Fibroblast of villous mesenchyme (primary cell): ENCODE measurements at regions not wholly inside any gene's neighbourhood (a gene's known extent, or its start where the extent isn't known, plus 50 kb on each side); places are given as distances from the start of the nearest gene placed in this dataset.

Source experiments
- DNase-seq: peaks from one replicate; pipeline ENCODE4 v3.0.0-alpha.2; 2010; ENCODE audit warnings: low read depth
- H3K4me3 ChIP-seq: 2 replicates; pipeline ENCODE4 v1.5.1; 2011; ENCODE audit warnings: low read depth, mild to moderate bottlenecking, low read length
- CTCF ChIP-seq: IDR thresholded peaks from 2 replicates; pipeline ENCODE4 v1.5.1; 2012; ENCODE audit warnings: low read depth, mild to moderate bottlenecking, low read length; ENCODE audit not compliant: insufficient read depth

- no peak overlapping the region for H3K4me3 ChIP-seq
- no peak for DNase-seq
- TF ChIP-seq CTCF, result no peak
Measured at GRCh38 chr14:27929797-27930347, 836.7 kb upstream of the FOXG1 start.

DNA sequence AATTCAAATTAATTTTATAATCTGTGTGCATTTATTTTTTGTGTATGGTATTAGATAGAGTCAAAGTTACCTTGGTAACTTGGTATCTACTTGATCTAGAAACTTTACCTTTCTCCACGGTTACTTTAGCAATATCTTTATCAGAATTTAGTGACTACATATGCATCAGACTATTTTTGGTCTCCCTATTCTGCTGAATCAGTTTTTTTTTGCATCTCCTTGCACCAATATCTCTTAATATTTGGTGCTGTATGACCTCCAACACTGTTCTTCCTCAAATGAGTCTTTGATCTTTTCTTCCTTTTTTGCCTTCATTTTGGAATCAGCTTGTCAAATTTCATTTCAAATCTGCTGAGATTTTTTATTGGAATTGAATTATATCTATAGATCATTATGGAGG is 828.2 kb upstream of the FOXG1 start:
- no peak for TF ChIP-seq CTCF
- DNase-seq, result no peak

GRCh38 chr14:27945512-27945911 is 821.1 kb upstream of the FOXG1 start:
- TF ChIP-seq CTCF, result no peak
- DNase-seq, result no peak

More for the DNA sequence above, 828.2 kb upstream of the FOXG1 start:
- no peak overlapping the region for H3K4me3 ChIP-seq

GRCh38 chr14:27958757-27959156 is 807.8 kb upstream of the FOXG1 start:
- no peak for TF ChIP-seq CTCF
- DNase-seq, result no peak
- no peak overlapping the region for H3K4me3 ChIP-seq

More at GRCh38 chr14:27945512-27945911, 821.1 kb upstream of the FOXG1 start:
- H3K4me3 ChIP-seq, result no peak overlapping the region

DNA sequence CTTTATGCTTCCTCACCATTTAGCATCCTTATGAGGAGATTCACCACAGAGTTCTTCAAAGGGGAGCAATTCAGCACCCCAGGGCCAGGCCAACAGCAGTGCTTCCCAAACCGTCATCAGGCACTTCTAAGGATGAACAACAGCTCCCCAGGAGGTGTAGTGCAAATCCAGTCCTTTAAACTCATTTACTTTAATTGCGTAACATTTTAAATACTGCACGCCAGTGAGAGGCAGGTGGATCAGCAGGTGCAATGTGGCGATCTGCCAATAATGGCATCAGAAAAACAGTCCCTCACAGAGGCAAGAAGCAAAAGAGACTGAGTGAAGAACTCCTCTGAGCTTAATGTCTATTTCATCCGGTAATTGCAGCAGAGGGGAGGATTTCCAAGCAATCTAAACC is 770.9 kb upstream of the FOXG1 start:
- no peak for TF ChIP-seq CTCF
- DNase-seq, result no peak
- no peak overlapping the region for H3K4me3 ChIP-seq

GRCh38 chr14:28001002-28001401 is 765.6 kb upstream of the FOXG1 start:
- no peak for DNase-seq
- no peak overlapping the region for H3K4me3 ChIP-seq
- no peak for TF ChIP-seq CTCF
